ENCODE measurements at regions not wholly inside any gene's neighbourhood (a gene's known extent, or its start where the extent isn't known, plus 50 kb on each side); places are given as distances from the start of the nearest gene placed in this dataset.

DNA sequence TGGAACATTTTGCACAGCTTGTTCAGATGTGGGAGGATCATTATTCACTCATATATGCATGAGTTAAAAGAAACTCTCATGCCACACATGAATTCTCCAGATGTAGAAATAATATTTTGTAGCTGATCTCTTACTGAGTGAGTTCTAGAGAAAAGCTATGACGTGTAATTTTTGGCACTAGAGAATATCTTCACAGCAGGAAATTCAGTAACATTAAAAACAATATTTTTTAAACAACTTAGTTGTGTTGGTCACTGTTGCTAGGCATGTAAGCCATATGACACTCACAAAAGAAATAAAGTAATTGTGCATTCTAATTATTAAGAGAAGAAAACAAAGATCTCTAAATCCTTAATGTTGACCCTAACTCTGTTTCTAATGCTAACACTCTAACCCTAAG, 371.4 kb upstream of the SLC10A2 start:
- H3K27ac ChIP-seq (ENCODE audit: low read depth, low read length): no peak overlapping the region
- no peak overlapping the region for H3K4me2 ChIP-seq (ENCODE audit: low read length)
- no peak overlapping the region for H2AFZ ChIP-seq (ENCODE audit: low read depth, low read length, poor library complexity, severe bottlenecking)
- no peaks in the 10 kb centered on the region for H3K27me3 ChIP-seq (ENCODE audit: insufficient read depth, low read length)
- CTCF ChIA-PET: no interaction called here
- no TSS peak for BruUV-seq (replicated peaks)
- H4K20me1 ChIP-seq (ENCODE audit: insufficient read depth): no peaks in the 10 kb centered on the region
- TF ChIP-seq, protein P1, sequence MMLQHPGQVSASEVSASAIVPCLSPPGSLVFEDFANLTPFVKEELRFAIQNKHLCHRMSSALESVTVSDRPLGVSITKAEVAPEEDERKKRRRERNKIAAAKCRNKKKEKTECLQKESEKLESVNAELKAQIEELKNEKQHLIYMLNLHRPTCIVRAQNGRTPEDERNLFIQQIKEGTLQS (IDR thresholded peaks at IDR 0.05): no peak
- no peak for TF ChIP-seq ZNF274 (IDR thresholded peaks at IDR 0.05; ENCODE audit: low read depth, low read length)
- no peak for TF ChIP-seq CEBPB (IDR thresholded peaks at IDR 0.05; ENCODE audit: low read depth)
- no peak for TF ChIP-seq SIN3A (IDR thresholded peaks at IDR 0.05; ENCODE audit: low read depth)
- TF ChIP-seq POLR2A (IDR thresholded peaks at IDR 0.05; ENCODE audit: borderline replicate concordance, extremely low read depth, insufficient read depth, insufficient read length): no peak
- DNase-seq (ENCODE audit: low read depth, low spot score): no peak
- RAD21 ChIA-PET (ENCODE audit: low non-redundant PET in 1 of 2, low total read pairs in 2 of 2, uncharacterized antibody in 2 of 2, unreplicated experiment in 2 of 2): no interaction called here
- POLR2A ChIA-PET: no interaction called here
- no peaks in the 10 kb centered on the region for H3K36me3 ChIP-seq (ENCODE audit: control insufficient read depth in 1 of 2, insufficient read depth in 2 of 2, low read length in 2 of 2)
- no peak overlapping the region for H3K9ac ChIP-seq (ENCODE audit: low read length)
- H3K79me2 ChIP-seq (ENCODE audit: insufficient read depth, low read length): no peaks in the 10 kb centered on the region
- H3K9me2 ChIP-seq (ENCODE audit: insufficient read depth): no peaks in the 10 kb centered on the region
- no peaks in the 10 kb centered on the region for H3K9me3 ChIP-seq (ENCODE audit: control insufficient read depth in 1 of 2, insufficient read depth in 1 of 2, low read depth in 1 of 2, low read length in 2 of 2)
- intact Hi-C loops (cut with micrococcal nuclease): no loop called here
- H3K4me3 ChIP-seq (replicated peaks in 1 of 2; ENCODE audit: low read depth in 1 of 2, low read length in 2 of 2): no peak overlapping the region
- H3K4me1 ChIP-seq (ENCODE audit: control insufficient read depth in 1 of 2, insufficient read depth in 2 of 2, low read length in 2 of 2): no peaks in the 10 kb centered on the region
- ATAC-seq: no peak

DNA sequence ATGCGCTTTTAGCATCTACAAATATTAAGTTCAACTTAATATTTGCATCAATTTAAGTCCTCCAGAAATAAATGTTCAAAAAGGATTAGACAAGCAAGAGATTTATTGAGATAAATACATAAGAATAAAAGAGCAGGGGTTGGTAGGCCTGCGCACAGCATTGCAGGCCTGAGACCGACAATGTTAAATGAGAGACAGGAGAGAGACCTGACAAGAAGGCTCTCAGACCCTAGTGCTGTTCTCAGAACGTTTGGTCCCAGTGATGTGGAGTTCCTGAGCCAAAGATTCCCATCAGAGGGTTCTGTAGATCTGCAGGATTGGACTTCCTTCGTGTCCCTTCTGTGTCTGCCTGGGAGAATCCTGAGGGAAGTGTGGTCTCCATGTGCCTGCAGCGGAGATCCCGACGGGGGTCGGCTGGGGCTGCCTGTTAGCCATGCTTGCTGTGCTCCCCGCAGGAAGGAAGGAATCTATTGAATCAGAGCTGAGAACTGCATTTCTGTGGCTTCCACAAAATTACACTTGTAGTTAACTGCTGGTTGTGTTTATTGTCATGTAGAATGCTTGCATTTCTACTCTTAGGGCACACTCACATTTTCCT, 369.9 kb upstream of the SLC10A2 start:
- Histone ChIP-seq H2AFZ (ENCODE audit: low read depth, low read length, poor library complexity, severe bottlenecking) (no peak overlapping the region), H3K9me2 (ENCODE audit: insufficient read depth) (no peaks in the 10 kb centered on the region), H3K27me3 (ENCODE audit: insufficient read depth, low read length) (no peaks in the 10 kb centered on the region), H3K4me1 (ENCODE audit: control insufficient read depth in 1 of 2, insufficient read depth in 2 of 2, low read length in 2 of 2) (no peaks in the 10 kb centered on the region), H3K36me3 (ENCODE audit: control insufficient read depth in 1 of 2, insufficient read depth in 2 of 2, low read length in 2 of 2) (no peaks in the 10 kb centered on the region), H3K79me2 (ENCODE audit: insufficient read depth, low read length) (no peaks in the 10 kb centered on the region), H3K4me2 (ENCODE audit: low read length) (no peak overlapping the region), H4K20me1 (ENCODE audit: insufficient read depth) (no peaks in the 10 kb centered on the region), H3K9me3 (ENCODE audit: control insufficient read depth in 1 of 2, insufficient read depth in 1 of 2, low read depth in 1 of 2, low read length in 2 of 2) (no peaks in the 10 kb centered on the region), H3K4me3 (replicated peaks in 1 of 2; ENCODE audit: low read depth in 1 of 2, low read length in 2 of 2) (no peak overlapping the region), H3K9ac (ENCODE audit: low read length) (no peak overlapping the region), H3K27ac (ENCODE audit: low read depth, low read length) (no peak overlapping the region)
- intact Hi-C loops (cut with micrococcal nuclease): no loop called here
- DNase-seq (ENCODE audit: low read depth, low spot score) (no peak), ATAC-seq (no peak)
- RAD21 ChIA-PET (ENCODE audit: low non-redundant PET in 1 of 2, low total read pairs in 2 of 2, uncharacterized antibody in 2 of 2, unreplicated experiment in 2 of 2): no interaction called here
- POLR2A ChIA-PET: no interaction called here
- CTCF ChIA-PET: no interaction called here
- TF ChIP-seq CEBPB (IDR thresholded peaks at IDR 0.05; ENCODE audit: low read depth) (no peak), CBX3 (IDR thresholded peaks at IDR 0.05; ENCODE audit: low read depth) (no peak), POLR2A (IDR thresholded peaks at IDR 0.05; ENCODE audit: borderline replicate concordance, extremely low read depth, insufficient read depth, insufficient read length) (no peak), SIN3A (IDR thresholded peaks at IDR 0.05; ENCODE audit: low read depth) (no peak), SRF (IDR thresholded peaks at IDR 0.05; ENCODE audit: low read depth) (no peak), EZH2phosphoT487 (IDR thresholded peaks at IDR 0.05; ENCODE audit: borderline replicate concordance) (no peak), TCF7L2 (IDR thresholded peaks at IDR 0.05; ENCODE audit: borderline replicate concordance, extremely low read depth, insufficient read depth, insufficient read length) (no peak), EGR1 (IDR thresholded peaks at IDR 0.05; ENCODE audit: low read depth) (no peak), ZFX (IDR thresholded peaks at IDR 0.05) (no peak), FOSL1 (IDR thresholded peaks at IDR 0.05; ENCODE audit: low read depth) (no peak), POLR2AphosphoS5 (IDR thresholded peaks at IDR 0.05; ENCODE audit: low read depth, low read length) (no peak), ZNF274 (IDR thresholded peaks at IDR 0.05; ENCODE audit: low read depth, low read length) (no peak), YY1 (IDR thresholded peaks at IDR 0.05; ENCODE audit: extremely low read depth, insufficient replicate concordance, low read depth, low read length) (no peak), RAD21 (IDR thresholded peaks at IDR 0.05; ENCODE audit: low read depth) (no peak), SP1 (IDR thresholded peaks at IDR 0.05; ENCODE audit: low read depth) (no peak)
- TF ChIP-seq, protein P2, sequence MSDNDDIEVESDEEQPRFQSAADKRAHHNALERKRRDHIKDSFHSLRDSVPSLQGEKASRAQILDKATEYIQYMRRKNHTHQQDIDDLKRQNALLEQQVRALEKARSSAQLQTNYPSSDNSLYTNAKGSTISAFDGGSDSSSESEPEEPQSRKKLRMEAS (IDR thresholded peaks at IDR 0.05): no peak
- TF ChIP-seq, protein P1 (IDR thresholded peaks at IDR 0.05): no peak
- TF ChIP-seq, protein P3, sequence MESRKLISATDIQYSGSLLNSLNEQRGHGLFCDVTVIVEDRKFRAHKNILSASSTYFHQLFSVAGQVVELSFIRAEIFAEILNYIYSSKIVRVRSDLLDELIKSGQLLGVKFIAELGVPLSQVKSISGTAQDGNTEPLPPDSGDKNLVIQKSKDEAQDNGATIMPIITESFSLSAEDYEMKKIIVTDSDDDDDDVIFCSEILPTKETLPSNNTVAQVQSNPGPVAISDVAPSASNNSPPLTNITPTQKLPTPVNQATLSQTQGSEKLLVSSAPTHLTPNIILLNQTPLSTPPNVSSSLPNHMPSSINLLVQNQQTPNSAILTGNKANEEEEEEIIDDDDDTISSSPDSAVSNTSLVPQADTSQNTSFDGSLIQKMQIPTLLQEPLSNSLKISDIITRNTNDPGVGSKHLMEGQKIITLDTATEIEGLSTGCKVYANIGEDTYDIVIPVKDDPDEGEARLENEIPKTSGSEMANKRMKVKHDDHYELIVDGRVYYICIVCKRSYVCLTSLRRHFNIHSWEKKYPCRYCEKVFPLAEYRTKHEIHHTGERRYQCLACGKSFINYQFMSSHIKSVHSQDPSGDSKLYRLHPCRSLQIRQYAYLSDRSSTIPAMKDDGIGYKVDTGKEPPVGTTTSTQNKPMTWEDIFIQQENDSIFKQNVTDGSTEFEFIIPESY (IDR thresholded peaks at IDR 0.05; ENCODE audit: extremely low read depth, insufficient replicate concordance, low read length): no peak
- BruUV-seq (replicated peaks): no TSS peak

Measured in HCT116 (cell line).